HCT116 (cell line): ENCODE measurements at regions not wholly inside any gene's neighbourhood (a gene's known extent, or its start where the extent isn't known, plus 50 kb on each side); places are given as distances from the start of the nearest gene placed in this dataset.

Experiments
- ATAC-seq: fragments of 200-7000 bp; cut with Tn5 transposase; 2 replicates; pipeline ENCODE4 v1.9.1; 2020; ENCODE audit warnings: mild to moderate bottlenecking, moderate library complexity
- BruUV-seq: library from RNA; stranded (reverse); fragments of 400-500 nt; replicated peaks from 2 replicates; lab custom pipeline; 2021; lab: Mats Ljungman, UMichigan
- CTCF ChIA-PET: fragments of 300-600 bp; sonication (Branson Sonifier 250); formaldehyde crosslinking; loops from one replicate; lab custom pipeline; 2021; ENCODE audit warnings: antibody characterized with exemption; lab: Charles Lee
- POLR2A ChIA-PET: fragments of 300-600, 350-600 bp; sonication (Branson Sonifier 250); formaldehyde crosslinking; loops from one replicate; lab custom pipeline; 2021; ENCODE audit warnings: antibody characterized with exemption; lab: Charles Lee
- RAD21 ChIA-PET, 2 experiments: fragments of 300-600 bp; sonication (Branson Sonifier 250); formaldehyde crosslinking; loops; one replicate each; lab custom pipeline; 2023; ENCODE audit warnings: low total read pairs in 2 of 2; ENCODE audit not compliant: uncharacterized antibody in 2 of 2, unreplicated experiment in 2 of 2, low non-redundant PET in 1 of 2; lab: Charles Lee
- DNase-seq: peaks from one replicate; pipeline ENCODE4 v3.0.0-alpha.2; 2010; ENCODE audit warnings: low read depth, low spot score
- H2AFZ ChIP-seq: fragments of 200-600 bp; shearing (Covaris generic), sonication (generic); 2 replicates; pipeline ENCODE4 v1.6.1; 2017; ENCODE audit warnings: low read depth, mixed run types, mixed read lengths, antibody characterized with exemption, low read length; ENCODE audit not compliant: poor library complexity, severe bottlenecking
- H3K27ac ChIP-seq: 2 replicates; pipeline ENCODE4 v1.5.1; 2012; ENCODE audit warnings: low read depth, low read length
- H3K27me3 ChIP-seq: fragments of 200-600 bp; sonication (generic); 2 replicates; pipeline ENCODE4 v1.6.1; 2016; ENCODE audit warnings: mixed run types, low read length, mixed read lengths; ENCODE audit not compliant: insufficient read depth
- H3K36me3 ChIP-seq, 2 experiments: fragments of 200-500 bp in 1 of 2; fragments of 200-600 bp in 1 of 2; sonication (Bioruptor generic) in 1 of 2; sonication (generic) in 1 of 2; 2 replicates each; pipeline versions ENCODE4 v1.5.1 to v1.6.1; 2014 to 2016; ENCODE audit warnings: low read length in 2 of 2, inconsistent platforms in 1 of 2, mixed read lengths in 1 of 2, mixed run types in 1 of 2; ENCODE audit not compliant: insufficient read depth in 2 of 2, control insufficient read depth in 1 of 2
- H3K4me1 ChIP-seq, 2 experiments: fragments of 200-600 bp in 1 of 2; sonication (generic) in 1 of 2; 2 replicates each; pipeline versions ENCODE4 v1.5.1 to v1.6.1; 2012 to 2017; ENCODE audit warnings: low read length in 2 of 2, inconsistent platforms in 1 of 2, mild to moderate bottlenecking in 1 of 2, mixed read lengths in 1 of 2, mixed run types in 1 of 2, moderate library complexity in 1 of 2; ENCODE audit not compliant: insufficient read depth in 2 of 2, control insufficient read depth in 1 of 2
- H3K4me2 ChIP-seq: fragments of 200-600 bp; sonication (generic); 2 replicates; pipeline ENCODE4 v1.6.1; 2017; ENCODE audit warnings: mixed run types, low read length, mixed read lengths
- H3K4me3 ChIP-seq, 2 experiments: fragments of 200-600 bp in 1 of 2; sonication (generic) in 1 of 2; replicated peaks in 1 of 2; 2 replicates each; pipeline ENCODE4 v1.5.1; 2011 to 2016; ENCODE audit warnings: low read length in 2 of 2, control low read depth in 1 of 2, low read depth in 1 of 2, mild to moderate bottlenecking in 1 of 2, mixed read lengths in 1 of 2, mixed run types in 1 of 2
- H3K79me2 ChIP-seq: fragments of 200-600 bp; sonication (generic); 2 replicates; pipeline ENCODE4 v1.6.1; 2017; ENCODE audit warnings: mild to moderate bottlenecking, mixed run types, low read length, moderate library complexity, mixed read lengths; ENCODE audit not compliant: insufficient read depth
- H3K9ac ChIP-seq: fragments of 200-600 bp; sonication (generic); 2 replicates; pipeline ENCODE4 v1.6.1; 2016; ENCODE audit warnings: low read length, mixed read lengths
- H3K9me2 ChIP-seq: fragments of 200-600 bp; sonication (generic), shearing (Covaris generic); 2 replicates; pipeline ENCODE4 v1.6.1; 2017; ENCODE audit warnings: mixed run types, mild to moderate bottlenecking, moderate library complexity; ENCODE audit not compliant: insufficient read depth
- H3K9me3 ChIP-seq, 2 experiments: fragments of 200-500 bp in 1 of 2; fragments of 200-600 bp in 1 of 2; sonication (Bioruptor generic) in 1 of 2; sonication (generic) in 1 of 2; 2 replicates each; pipeline ENCODE4 v1.6.1; 2014 to 2017; ENCODE audit warnings: low read length in 2 of 2, mixed read lengths in 2 of 2, inconsistent platforms in 1 of 2, low read depth in 1 of 2, mild to moderate bottlenecking in 1 of 2, mixed run types in 1 of 2, moderate library complexity in 1 of 2; ENCODE audit not compliant: control insufficient read depth in 1 of 2, insufficient read depth in 1 of 2
- H4K20me1 ChIP-seq: fragments of 200-600 bp; sonication (generic), shearing (Covaris generic); 2 replicates; pipeline ENCODE4 v1.6.1; 2017; ENCODE audit warnings: mixed run types, mild to moderate bottlenecking, moderate library complexity; ENCODE audit not compliant: insufficient read depth
- ATF3 ChIP-seq: IDR thresholded peaks from 2 replicates; pipeline ENCODE4 v1.6.1; 2012
- CBX3 ChIP-seq: IDR thresholded peaks from 2 replicates; pipeline ENCODE4 v1.6.1; 2012; ENCODE audit warnings: low read depth
- CEBPB ChIP-seq: IDR thresholded peaks from 2 replicates; pipeline ENCODE4 v1.6.1; 2012; ENCODE audit warnings: low read depth
- EGR1 ChIP-seq: IDR thresholded peaks from 2 replicates; pipeline ENCODE4 v1.6.1; 2012; ENCODE audit warnings: low read depth
- EZH2 ChIP-seq: fragments of 200-600 bp; sonication (generic); IDR thresholded peaks from 2 replicates; pipeline ENCODE4 v1.6.1; 2017; ENCODE audit warnings: antibody characterized with exemption, mixed run types
- EZH2phosphoT487 ChIP-seq: fragments of 200-600 bp; IDR thresholded peaks from 2 replicates; pipeline ENCODE4 v1.6.1; 2018; ENCODE audit warnings: antibody characterized with exemption, borderline replicate concordance
- MAX ChIP-seq: IDR thresholded peaks from 2 replicates; pipeline ENCODE4 v1.6.1; 2012
- POLR2AphosphoS5 ChIP-seq: IDR thresholded peaks from 2 replicates; pipeline ENCODE4 v1.6.1; 2011; ENCODE audit warnings: mild to moderate bottlenecking, low read depth, low read length, moderate library complexity
- REST ChIP-seq: IDR thresholded peaks from 2 replicates; pipeline ENCODE4 v1.6.1; 2012; ENCODE audit warnings: low read depth
- intact Hi-C: fragments of 100-400 bp; cut with micrococcal nuclease; formaldehyde crosslinking; loops from 2 replicates; pipeline ENCODE4 v1.10.0; 2022

GRCh38 chr5:92904021-92904420 is 677.0 kb downstream of the NR2F1-AS1 start:
- no peaks in the 10 kb centered on the region for H3K27me3 ChIP-seq
- H3K36me3 ChIP-seq = no peaks in the 10 kb centered on the region
- H4K20me1 ChIP-seq = no peaks in the 10 kb centered on the region
- H3K9ac ChIP-seq = no peak overlapping the region
- BruUV-seq = no TSS peak
- peak overlapping the region; percentile 69 for H2AFZ ChIP-seq
- ChIA-PET CTCF (no interaction called here), RAD21 (no interaction called here), POLR2A (no interaction called here)
- intact Hi-C loops = loop anchor here (10.0 kb wide), 1 partner anchor 781 kb away; no protein-coding TSS in a partner anchor
- H3K79me2 ChIP-seq = no peaks in the 10 kb centered on the region
- ATAC-seq (no peak), DNase-seq (no peak)
- no peaks in the 10 kb centered on the region; the same call in 1 of the 2 replicates for H3K9me2 ChIP-seq
- H3K27ac ChIP-seq = no peak overlapping the region
- H3K9me3 ChIP-seq = no peaks in the 10 kb centered on the region
- peaks cover 21 to 25% of the 10 kb centered on the region in 2 experiments for H3K4me1 ChIP-seq
- H3K4me2 ChIP-seq = no peak overlapping the region
- no peak for TF ChIP-seq POLR2AphosphoS5
- TF ChIP-seq REST = no peak
- H3K4me3 ChIP-seq = no peak overlapping the region

- Histone ChIP-seq H2AFZ (no peak overlapping the region), H3K27me3 (no peaks in the 10 kb centered on the region), H3K4me2 (no peak overlapping the region), H3K27ac (no peak overlapping the region), H3K9ac (no peak overlapping the region), H3K9me2 (no peaks in the 10 kb centered on the region), H3K4me3 (no peak overlapping the region), H3K9me3 (no peaks in the 10 kb centered on the region), H3K79me2 (no peaks in the 10 kb centered on the region), H3K4me1 (no peaks in the 10 kb centered on the region), H4K20me1 (no peaks in the 10 kb centered on the region), H3K36me3 (no peaks in the 10 kb centered on the region)
- CTCF ChIA-PET = interaction anchor here (2.6 kb wide), 1 partner anchor 9 kb away, joined by 11 read pairs; no protein-coding TSS in a partner anchor
- BruUV-seq = no TSS peak
- intact Hi-C loops = loop anchor here (10.0 kb wide), 1 partner anchor 785 kb away; no protein-coding TSS in a partner anchor
- DNase-seq (no peak), ATAC-seq (no peak)
- POLR2A ChIA-PET = no interaction called here
- RAD21 ChIA-PET = no interaction called here
- TF ChIP-seq REST (no peak), CEBPB (no peak), MAX (no peak), ATF3 (no peak), CBX3 (no peak), EGR1 (no peak), POLR2AphosphoS5 (no peak), EZH2 (no peak), EZH2phosphoT487 (no peak)
Measured at GRCh38 chr5:92899611-92900010, 681.4 kb downstream of the NR2F1-AS1 start.
